PC-9 (cell line): ENCODE measurements at regions not wholly inside any gene's neighbourhood (a gene's known extent, or its start where the extent isn't known, plus 50 kb on each side); places are given as distances from the start of the nearest gene placed in this dataset.

ENCODE experiments used
- EZH2 ChIP-seq: fragments of 200-600 bp; sonication (generic); IDR thresholded peaks from 2 replicates; pipeline ENCODE4 v1.8.0; 2017; ENCODE audit warnings: antibody characterized with exemption, low read depth
- TF ChIP-seq, protein P1 (sequence below): fragments of 200-600 bp; sonication (generic); conservative IDR thresholded peaks from 2 replicates; pipeline ENCODE4 v1.6.1; 2017; ENCODE audit warnings: mixed run types, antibody characterized with exemption, mild to moderate bottlenecking, moderate library complexity

DNA sequence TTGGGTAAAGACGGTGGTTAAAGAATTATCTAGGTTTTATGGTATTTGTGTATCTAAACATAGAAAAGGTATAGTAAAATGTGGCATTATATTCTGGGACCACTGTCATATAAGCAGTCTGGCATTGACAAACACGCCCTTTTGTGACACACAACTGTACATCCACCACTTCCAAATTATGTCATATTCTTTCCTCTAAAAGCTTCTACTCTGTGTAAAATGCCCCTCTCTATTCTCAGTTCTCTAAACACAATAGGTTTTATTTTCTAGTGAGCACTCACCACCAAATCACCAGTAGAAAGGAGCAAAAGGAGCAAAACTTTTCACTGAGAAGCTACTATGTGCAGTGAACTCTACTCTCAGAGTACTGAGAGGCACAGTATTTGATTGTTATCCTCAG, 88.1 kb upstream of the PIEZO2 start:
- TF ChIP-seq, protein P1, sequence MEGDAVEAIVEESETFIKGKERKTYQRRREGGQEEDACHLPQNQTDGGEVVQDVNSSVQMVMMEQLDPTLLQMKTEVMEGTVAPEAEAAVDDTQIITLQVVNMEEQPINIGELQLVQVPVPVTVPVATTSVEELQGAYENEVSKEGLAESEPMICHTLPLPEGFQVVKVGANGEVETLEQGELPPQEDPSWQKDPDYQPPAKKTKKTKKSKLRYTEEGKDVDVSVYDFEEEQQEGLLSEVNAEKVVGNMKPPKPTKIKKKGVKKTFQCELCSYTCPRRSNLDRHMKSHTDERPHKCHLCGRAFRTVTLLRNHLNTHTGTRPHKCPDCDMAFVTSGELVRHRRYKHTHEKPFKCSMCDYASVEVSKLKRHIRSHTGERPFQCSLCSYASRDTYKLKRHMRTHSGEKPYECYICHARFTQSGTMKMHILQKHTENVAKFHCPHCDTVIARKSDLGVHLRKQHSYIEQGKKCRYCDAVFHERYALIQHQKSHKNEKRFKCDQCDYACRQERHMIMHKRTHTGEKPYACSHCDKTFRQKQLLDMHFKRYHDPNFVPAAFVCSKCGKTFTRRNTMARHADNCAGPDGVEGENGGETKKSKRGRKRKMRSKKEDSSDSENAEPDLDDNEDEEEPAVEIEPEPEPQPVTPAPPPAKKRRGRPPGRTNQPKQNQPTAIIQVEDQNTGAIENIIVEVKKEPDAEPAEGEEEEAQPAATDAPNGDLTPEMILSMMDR = no peak
- TF ChIP-seq EZH2 = no peak
